B cell (primary cell): ENCODE measurements at regions not wholly inside any gene's neighbourhood (a gene's known extent, or its start where the extent isn't known, plus 50 kb on each side); places are given as distances from the start of the nearest gene placed in this dataset.

Source experiments
- CTCF ChIP-seq: fragments of 200-600 bp; IDR thresholded peaks from one replicate; pipeline ENCODE4 v1.8.0; 2022; ENCODE audit warnings: antibody characterized with exemption, mild to moderate bottlenecking
- EZH2 ChIP-seq: IDR thresholded peaks from 2 replicates; pipeline ENCODE4 v1.6.1; 2012; ENCODE audit warnings: borderline replicate concordance, low read depth, mild to moderate bottlenecking, moderate library complexity, low read length; ENCODE audit not compliant: insufficient read depth, poor library complexity, severe bottlenecking

GRCh38 chr5:8721536-8721935 lies 824.3 kb downstream of the SEMA5A start:
- TF ChIP-seq CTCF (no peak), EZH2 (no peak)
